BJ (cell line): ENCODE measurements at regions not wholly inside any gene's neighbourhood (a gene's known extent, or its start where the extent isn't known, plus 50 kb on each side); places are given as distances from the start of the nearest gene placed in this dataset.
"Not testable (repeated sequence)": the region's sequence is repeated elsewhere in the genome, so short reads cannot be mapped to it uniquely, and the experiment has no call there.

Source experiments
- CTCF ChIA-PET: fragments of 350-600 bp; formaldehyde crosslinking; extraction: SDS; loops from one replicate; lab custom pipeline; 2021; ENCODE audit warnings: antibody characterized with exemption, inconsistent platforms; lab: Yijun Ruan, JAX
- POLR2A ChIA-PET: fragments of 300-600 bp; sonication (Branson Sonifier 250); formaldehyde crosslinking; extraction: SDS; loops from one replicate; lab custom pipeline; 2021; ENCODE audit warnings: antibody characterized with exemption; lab: Charles Lee
- DNase-seq: peaks from one replicate; pipeline ENCODE4 v3.0.0-alpha.2; 2011; ENCODE audit warnings: low read depth
- H3K27me3 ChIP-seq: 2 replicates; pipeline ENCODE4 v1.6.0; 2011; ENCODE audit warnings: low read length; ENCODE audit not compliant: control insufficient read depth, insufficient read depth
- H3K36me3 ChIP-seq: 2 replicates; pipeline ENCODE4 v1.5.1; 2011; ENCODE audit warnings: low read length; ENCODE audit not compliant: control insufficient read depth, insufficient read depth
- H3K4me3 ChIP-seq: 2 replicates; pipeline ENCODE4 v1.5.1; 2011; ENCODE audit warnings: low read depth, mild to moderate bottlenecking, control low read depth, low read length
- CTCF ChIP-seq: IDR thresholded peaks from 2 replicates; pipeline ENCODE4 v1.5.1; 2011; ENCODE audit warnings: low read depth, mild to moderate bottlenecking, control low read depth, inconsistent platforms, low read length, moderate library complexity; ENCODE audit not compliant: insufficient read depth

- TF ChIP-seq CTCF, result no peak
- Histone ChIP-seq H3K36me3 (no peaks in the 10 kb centered on the region), H3K4me3 (no peak overlapping the region), H3K27me3 (no peaks in the 10 kb centered on the region)
- POLR2A ChIA-PET, result no interaction called here
- no peak for DNase-seq
- CTCF ChIA-PET, result interaction anchor here (0.9 kb wide), 1 partner anchor 21 kb away, joined by 3 read pairs; no protein-coding TSS in a partner anchor
Measured at GRCh38 chr17:71600137-71600789, 520.6 kb upstream of the SOX9 start.

GRCh38 chr17:71601894-71602504 lies 518.8 kb upstream of the SOX9 start:
- CTCF ChIA-PET, result interaction anchor here (0.6 to 0.7 kb wide), 2 partner anchors 20 to 21 kb away, joined by 3 read pairs; no protein-coding TSS in a partner anchor
- H3K27me3 ChIP-seq, result no peaks in the 10 kb centered on the region
- POLR2A ChIA-PET, result no interaction called here
- no peak for TF ChIP-seq CTCF
- no peak for DNase-seq
- H3K36me3 ChIP-seq, result no peaks in the 10 kb centered on the region
- H3K4me3 ChIP-seq, result no peak overlapping the region

- ChIA-PET CTCF (no interaction called here), POLR2A (no interaction called here)
- DNase-seq, result no peak
- no peak overlapping the region for H3K4me3 ChIP-seq
- no peak for TF ChIP-seq CTCF
- H3K36me3 ChIP-seq, result no peaks in the 10 kb centered on the region
- no peaks in the 10 kb centered on the region for H3K27me3 ChIP-seq
Measured at GRCh38 chr17:71613996-71614395, 506.8 kb upstream of the SOX9 start.

- ChIA-PET POLR2A (no interaction called here), CTCF (no interaction called here)
- DNase-seq, result no peak
- no peak for TF ChIP-seq CTCF
- Histone ChIP-seq H3K36me3 (no peaks in the 10 kb centered on the region), H3K27me3 (no peaks in the 10 kb centered on the region), H3K4me3 (no peak overlapping the region)
Measured at GRCh38 chr17:71615820-71616219, 505.0 kb upstream of the SOX9 start.

- H3K27me3 ChIP-seq, POLR2A ChIA-PET, H3K36me3 ChIP-seq, CTCF ChIA-PET, DNase-seq, H3K4me3 ChIP-seq: not testable (repeated sequence)
Measured at GRCh38 chr17:71617767-71618166, 503.1 kb upstream of the SOX9 start.

GRCh38 chr17:71625330-71625729 lies 495.5 kb upstream of the SOX9 start:
- no peaks in the 10 kb centered on the region for H3K27me3 ChIP-seq
- H3K4me3 ChIP-seq, result no peak overlapping the region
- no peak for TF ChIP-seq CTCF
- POLR2A ChIA-PET, result no interaction called here
- no peak for DNase-seq
- H3K36me3 ChIP-seq, result no peaks in the 10 kb centered on the region
- CTCF ChIA-PET, result interaction anchor here (1.2 kb wide), 1 partner anchor 14 kb away, joined by 4 read pairs; no protein-coding TSS in a partner anchor
